ENCODE measurements at regions not wholly inside any gene's neighbourhood (a gene's known extent, or its start where the extent isn't known, plus 50 kb on each side); places are given as distances from the start of the nearest gene placed in this dataset.

GRCh38 chr22:47570300-47570685, 807.8 kb downstream of the TBC1D22A start:
- TF ChIP-seq CTCF (IDR thresholded peaks at IDR 0.05; ENCODE audit: insufficient read depth, low read length, poor library complexity, severe bottlenecking) (no peak), EZH2phosphoT487 (conservative IDR thresholded peaks at IDR 0.05; ENCODE audit: low read length) (no peak)
